ENCODE measurements at regions not wholly inside any gene's neighbourhood (a gene's known extent, or its start where the extent isn't known, plus 50 kb on each side); places are given as distances from the start of the nearest gene placed in this dataset.

DNA sequence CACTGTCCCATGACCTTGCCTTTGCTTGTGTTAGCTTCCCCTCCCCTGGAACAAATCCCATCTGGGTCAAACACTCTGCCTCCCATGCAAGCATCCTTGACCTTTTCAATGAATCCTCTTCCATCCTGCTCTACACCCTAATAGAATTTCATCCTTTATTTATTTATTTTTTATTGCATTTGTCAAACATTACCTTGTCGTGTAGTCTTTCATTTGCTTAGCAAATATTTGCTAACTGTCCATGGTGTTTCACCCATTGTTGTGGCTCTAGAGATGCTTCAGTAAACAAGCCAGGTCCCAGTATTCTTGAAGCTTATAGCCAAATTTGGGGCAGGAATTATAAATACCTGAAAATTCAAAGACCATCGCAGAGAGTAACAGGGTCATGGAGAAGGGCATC, 51.0 kb upstream of the MRTFB start (continued):
- TF ChIP-seq, protein P1, sequence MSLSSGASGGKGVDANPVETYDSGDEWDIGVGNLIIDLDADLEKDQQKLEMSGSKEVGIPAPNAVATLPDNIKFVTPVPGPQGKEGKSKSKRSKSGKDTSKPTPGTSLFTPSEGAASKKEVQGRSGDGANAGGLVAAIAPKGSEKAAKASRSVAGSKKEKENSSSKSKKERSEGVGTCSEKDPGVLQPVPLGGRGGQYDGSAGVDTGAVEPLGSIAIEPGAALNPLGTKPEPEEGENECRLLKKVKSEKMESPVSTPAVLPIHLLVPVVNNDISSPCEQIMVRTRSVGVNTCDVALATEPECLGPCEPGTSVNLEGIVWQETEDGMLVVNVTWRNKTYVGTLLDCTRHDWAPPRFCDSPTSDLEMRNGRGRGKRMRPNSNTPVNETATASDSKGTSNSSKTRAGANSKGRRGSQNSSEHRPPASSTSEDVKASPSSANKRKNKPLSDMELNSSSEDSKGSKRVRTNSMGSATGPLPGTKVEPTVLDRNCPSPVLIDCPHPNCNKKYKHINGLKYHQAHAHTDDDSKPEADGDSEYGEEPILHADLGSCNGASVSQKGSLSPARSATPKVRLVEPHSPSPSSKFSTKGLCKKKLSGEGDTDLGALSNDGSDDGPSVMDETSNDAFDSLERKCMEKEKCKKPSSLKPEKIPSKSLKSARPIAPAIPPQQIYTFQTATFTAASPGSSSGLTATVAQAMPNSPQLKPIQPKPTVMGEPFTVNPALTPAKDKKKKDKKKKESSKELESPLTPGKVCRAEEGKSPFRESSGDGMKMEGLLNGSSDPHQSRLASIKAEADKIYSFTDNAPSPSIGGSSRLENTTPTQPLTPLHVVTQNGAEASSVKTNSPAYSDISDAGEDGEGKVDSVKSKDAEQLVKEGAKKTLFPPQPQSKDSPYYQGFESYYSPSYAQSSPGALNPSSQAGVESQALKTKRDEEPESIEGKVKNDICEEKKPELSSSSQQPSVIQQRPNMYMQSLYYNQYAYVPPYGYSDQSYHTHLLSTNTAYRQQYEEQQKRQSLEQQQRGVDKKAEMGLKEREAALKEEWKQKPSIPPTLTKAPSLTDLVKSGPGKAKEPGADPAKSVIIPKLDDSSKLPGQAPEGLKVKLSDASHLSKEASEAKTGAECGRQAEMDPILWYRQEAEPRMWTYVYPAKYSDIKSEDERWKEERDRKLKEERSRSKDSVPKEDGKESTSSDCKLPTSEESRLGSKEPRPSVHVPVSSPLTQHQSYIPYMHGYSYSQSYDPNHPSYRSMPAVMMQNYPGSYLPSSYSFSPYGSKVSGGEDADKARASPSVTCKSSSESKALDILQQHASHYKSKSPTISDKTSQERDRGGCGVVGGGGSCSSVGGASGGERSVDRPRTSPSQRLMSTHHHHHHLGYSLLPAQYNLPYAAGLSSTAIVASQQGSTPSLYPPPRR (CRISPR knock-in tag; IDR thresholded peaks at IDR 0.05; ENCODE audit: borderline replicate concordance), result peak; percentile 77
- TF ChIP-seq FOXK1 (CRISPR knock-in tag; IDR thresholded peaks at IDR 0.05; ENCODE audit: borderline replicate concordance, low read depth) (peak; percentile 65; the same call in 1 of the 2 replicates), KLF6 (CRISPR knock-in tag; IDR thresholded peaks at IDR 0.05) (peak; percentile 81; the same call in 1 of the 2 replicates), ZNF773 (CRISPR knock-in tag; IDR thresholded peaks at IDR 0.05; ENCODE audit: borderline replicate concordance) (no peak), SRSF1 (optimal IDR thresholded peaks at IDR 0.05; ENCODE audit: low read depth, low read length) (no peak), FOXK2 (IDR thresholded peaks at IDR 0.05) (no peak), ZNF629 (CRISPR knock-in tag; conservative IDR thresholded peaks at IDR 0.05) (no peak)
- TF ChIP-seq, protein P2, sequence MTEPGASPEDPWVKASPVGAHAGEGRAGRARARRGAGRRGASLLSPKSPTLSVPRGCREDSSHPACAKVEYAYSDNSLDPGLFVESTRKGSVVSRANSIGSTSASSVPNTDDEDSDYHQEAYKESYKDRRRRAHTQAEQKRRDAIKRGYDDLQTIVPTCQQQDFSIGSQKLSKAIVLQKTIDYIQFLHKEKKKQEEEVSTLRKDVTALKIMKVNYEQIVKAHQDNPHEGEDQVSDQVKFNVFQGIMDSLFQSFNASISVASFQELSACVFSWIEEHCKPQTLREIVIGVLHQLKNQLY (CRISPR knock-in tag; IDR thresholded peaks at IDR 0.05), result 0 out of 2 replicates have a peak, but pooled peaks have one; percentile 16
- TF ChIP-seq, protein P3, sequence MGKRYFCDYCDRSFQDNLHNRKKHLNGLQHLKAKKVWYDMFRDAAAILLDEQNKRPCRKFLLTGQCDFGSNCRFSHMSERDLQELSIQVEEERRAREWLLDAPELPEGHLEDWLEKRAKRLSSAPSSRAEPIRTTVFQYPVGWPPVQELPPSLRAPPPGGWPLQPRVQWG (CRISPR knock-in tag; IDR thresholded peaks at IDR 0.05; ENCODE audit: borderline replicate concordance, low read depth), result no peak
- TF ChIP-seq, protein P4, sequence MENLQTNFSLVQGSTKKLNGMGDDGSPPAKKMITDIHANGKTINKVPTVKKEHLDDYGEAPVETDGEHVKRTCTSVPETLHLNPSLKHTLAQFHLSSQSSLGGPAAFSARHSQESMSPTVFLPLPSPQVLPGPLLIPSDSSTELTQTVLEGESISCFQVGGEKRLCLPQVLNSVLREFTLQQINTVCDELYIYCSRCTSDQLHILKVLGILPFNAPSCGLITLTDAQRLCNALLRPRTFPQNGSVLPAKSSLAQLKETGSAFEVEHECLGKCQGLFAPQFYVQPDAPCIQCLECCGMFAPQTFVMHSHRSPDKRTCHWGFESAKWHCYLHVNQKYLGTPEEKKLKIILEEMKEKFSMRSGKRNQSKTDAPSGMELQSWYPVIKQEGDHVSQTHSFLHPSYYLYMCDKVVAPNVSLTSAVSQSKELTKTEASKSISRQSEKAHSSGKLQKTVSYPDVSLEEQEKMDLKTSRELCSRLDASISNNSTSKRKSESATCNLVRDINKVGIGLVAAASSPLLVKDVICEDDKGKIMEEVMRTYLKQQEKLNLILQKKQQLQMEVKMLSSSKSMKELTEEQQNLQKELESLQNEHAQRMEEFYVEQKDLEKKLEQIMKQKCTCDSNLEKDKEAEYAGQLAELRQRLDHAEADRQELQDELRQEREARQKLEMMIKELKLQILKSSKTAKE (CRISPR knock-in tag; IDR thresholded peaks at IDR 0.05; ENCODE audit: borderline replicate concordance), result no peak
- TF ChIP-seq, protein P5, sequence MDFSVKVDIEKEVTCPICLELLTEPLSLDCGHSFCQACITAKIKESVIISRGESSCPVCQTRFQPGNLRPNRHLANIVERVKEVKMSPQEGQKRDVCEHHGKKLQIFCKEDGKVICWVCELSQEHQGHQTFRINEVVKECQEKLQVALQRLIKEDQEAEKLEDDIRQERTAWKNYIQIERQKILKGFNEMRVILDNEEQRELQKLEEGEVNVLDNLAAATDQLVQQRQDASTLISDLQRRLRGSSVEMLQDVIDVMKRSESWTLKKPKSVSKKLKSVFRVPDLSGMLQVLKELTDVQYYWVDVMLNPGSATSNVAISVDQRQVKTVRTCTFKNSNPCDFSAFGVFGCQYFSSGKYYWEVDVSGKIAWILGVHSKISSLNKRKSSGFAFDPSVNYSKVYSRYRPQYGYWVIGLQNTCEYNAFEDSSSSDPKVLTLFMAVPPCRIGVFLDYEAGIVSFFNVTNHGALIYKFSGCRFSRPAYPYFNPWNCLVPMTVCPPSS (IDR thresholded peaks at IDR 0.05), result no peak
- TF ChIP-seq, protein P6, sequence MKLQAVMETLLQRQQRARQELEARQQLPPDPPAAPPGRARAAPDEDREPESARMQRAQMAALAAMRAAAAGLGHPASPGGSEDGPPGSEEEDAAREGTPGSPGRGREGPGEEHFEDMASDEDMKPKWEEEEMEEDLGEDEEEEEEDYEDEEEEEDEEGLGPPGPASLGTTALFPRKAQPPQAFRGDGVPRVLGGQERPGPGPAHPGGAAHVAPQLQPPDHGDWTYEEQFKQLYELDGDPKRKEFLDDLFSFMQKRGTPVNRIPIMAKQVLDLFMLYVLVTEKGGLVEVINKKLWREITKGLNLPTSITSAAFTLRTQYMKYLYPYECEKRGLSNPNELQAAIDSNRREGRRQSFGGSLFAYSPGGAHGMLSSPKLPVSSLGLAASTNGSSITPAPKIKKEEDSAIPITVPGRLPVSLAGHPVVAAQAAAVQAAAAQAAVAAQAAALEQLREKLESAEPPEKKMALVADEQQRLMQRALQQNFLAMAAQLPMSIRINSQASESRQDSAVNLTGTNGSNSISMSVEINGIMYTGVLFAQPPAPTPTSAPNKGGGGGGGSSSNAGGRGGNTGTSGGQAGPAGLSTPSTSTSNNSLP (IDR thresholded peaks at IDR 0.05; ENCODE audit: low read depth, low read length), result no peak
- TF ChIP-seq, protein P7, sequence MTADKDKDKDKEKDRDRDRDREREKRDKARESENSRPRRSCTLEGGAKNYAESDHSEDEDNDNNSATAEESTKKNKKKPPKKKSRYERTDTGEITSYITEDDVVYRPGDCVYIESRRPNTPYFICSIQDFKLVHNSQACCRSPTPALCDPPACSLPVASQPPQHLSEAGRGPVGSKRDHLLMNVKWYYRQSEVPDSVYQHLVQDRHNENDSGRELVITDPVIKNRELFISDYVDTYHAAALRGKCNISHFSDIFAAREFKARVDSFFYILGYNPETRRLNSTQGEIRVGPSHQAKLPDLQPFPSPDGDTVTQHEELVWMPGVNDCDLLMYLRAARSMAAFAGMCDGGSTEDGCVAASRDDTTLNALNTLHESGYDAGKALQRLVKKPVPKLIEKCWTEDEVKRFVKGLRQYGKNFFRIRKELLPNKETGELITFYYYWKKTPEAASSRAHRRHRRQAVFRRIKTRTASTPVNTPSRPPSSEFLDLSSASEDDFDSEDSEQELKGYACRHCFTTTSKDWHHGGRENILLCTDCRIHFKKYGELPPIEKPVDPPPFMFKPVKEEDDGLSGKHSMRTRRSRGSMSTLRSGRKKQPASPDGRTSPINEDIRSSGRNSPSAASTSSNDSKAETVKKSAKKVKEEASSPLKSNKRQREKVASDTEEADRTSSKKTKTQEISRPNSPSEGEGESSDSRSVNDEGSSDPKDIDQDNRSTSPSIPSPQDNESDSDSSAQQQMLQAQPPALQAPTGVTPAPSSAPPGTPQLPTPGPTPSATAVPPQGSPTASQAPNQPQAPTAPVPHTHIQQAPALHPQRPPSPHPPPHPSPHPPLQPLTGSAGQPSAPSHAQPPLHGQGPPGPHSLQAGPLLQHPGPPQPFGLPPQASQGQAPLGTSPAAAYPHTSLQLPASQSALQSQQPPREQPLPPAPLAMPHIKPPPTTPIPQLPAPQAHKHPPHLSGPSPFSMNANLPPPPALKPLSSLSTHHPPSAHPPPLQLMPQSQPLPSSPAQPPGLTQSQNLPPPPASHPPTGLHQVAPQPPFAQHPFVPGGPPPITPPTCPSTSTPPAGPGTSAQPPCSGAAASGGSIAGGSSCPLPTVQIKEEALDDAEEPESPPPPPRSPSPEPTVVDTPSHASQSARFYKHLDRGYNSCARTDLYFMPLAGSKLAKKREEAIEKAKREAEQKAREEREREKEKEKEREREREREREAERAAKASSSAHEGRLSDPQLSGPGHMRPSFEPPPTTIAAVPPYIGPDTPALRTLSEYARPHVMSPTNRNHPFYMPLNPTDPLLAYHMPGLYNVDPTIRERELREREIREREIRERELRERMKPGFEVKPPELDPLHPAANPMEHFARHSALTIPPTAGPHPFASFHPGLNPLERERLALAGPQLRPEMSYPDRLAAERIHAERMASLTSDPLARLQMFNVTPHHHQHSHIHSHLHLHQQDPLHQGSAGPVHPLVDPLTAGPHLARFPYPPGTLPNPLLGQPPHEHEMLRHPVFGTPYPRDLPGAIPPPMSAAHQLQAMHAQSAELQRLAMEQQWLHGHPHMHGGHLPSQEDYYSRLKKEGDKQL (CRISPR knock-in tag; IDR thresholded peaks at IDR 0.05; ENCODE audit: low read depth), result peak; percentile 80; the same call in 1 of the 2 replicates
